GM10248 (cell line): ENCODE measurements at regions not wholly inside any gene's neighbourhood (a gene's known extent, or its start where the extent isn't known, plus 50 kb on each side); places are given as distances from the start of the nearest gene placed in this dataset.

ENCODE experiments used
- CTCF ChIA-PET: fragments of 300-600 bp; sonication (Branson Sonifier 250); formaldehyde crosslinking; extraction: SDS; loops from one replicate; lab custom pipeline; 2021; ENCODE audit warnings: antibody characterized with exemption; lab: Yijun Ruan, JAX
- POLR2A ChIA-PET: fragments of 350-650 bp; sonication (Branson Sonifier 250); formaldehyde crosslinking; extraction: SDS; loops from one replicate; lab custom pipeline; 2020; ENCODE audit warnings: antibody characterized with exemption; lab: Yijun Ruan, JAX
- DNase-seq: peaks from one replicate; pipeline ENCODE4 v3.0.0; 2012; ENCODE audit errors: extremely low spot score
- CTCF ChIP-seq: IDR thresholded peaks from 2 replicates; pipeline ENCODE4 v1.5.1; 2012; ENCODE audit warnings: mild to moderate bottlenecking, low read depth; ENCODE audit errors: extremely low read depth, missing control alignments, control extremely low read depth

DNA sequence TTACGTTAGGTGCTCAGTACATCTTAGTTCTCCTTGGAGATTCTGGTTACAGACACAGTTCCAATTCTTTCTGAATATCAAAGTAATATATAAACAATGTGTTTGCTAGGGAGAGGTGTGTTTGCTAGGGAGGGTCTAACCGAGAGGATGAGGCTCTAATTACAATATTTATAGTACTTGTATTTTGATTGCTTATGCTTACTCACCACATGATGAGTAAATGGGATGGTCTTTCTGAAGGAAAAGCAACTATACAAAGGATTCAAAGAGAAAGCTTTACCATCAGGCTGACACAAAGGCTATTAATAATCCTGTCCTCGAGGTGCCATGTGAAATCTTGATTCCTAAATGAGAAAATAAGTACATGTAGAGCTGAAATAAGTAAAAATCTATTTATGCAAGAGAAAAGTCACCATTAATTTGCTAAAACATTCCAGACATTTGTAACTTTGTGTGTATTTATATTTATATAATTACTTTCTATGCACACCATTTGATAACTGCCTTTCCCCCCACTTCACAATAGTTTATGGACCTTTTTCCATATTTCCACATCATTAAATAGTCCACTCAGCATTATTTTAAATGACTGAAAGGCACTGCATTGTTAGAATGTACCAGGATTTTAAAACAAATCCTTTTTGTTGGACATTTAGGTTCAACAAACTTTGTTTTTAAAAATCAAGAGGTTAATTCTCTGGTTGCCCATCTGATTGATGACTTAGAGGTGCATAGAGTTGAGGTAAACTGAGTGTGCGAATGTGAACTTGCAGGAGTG, 94.5 kb upstream of the FN1 start:
- no peak for DNase-seq
- ChIA-PET POLR2A (no interaction called here), CTCF (no interaction called here)
- TF ChIP-seq CTCF: no peak

- TF ChIP-seq CTCF: no peak
- DNase-seq: no peak
- ChIA-PET CTCF (no interaction called here), POLR2A (no interaction called here)
These were observed 93.4 kb upstream of the FN1 start for GRCh38 chr2:215529271-215529670.

DNA sequence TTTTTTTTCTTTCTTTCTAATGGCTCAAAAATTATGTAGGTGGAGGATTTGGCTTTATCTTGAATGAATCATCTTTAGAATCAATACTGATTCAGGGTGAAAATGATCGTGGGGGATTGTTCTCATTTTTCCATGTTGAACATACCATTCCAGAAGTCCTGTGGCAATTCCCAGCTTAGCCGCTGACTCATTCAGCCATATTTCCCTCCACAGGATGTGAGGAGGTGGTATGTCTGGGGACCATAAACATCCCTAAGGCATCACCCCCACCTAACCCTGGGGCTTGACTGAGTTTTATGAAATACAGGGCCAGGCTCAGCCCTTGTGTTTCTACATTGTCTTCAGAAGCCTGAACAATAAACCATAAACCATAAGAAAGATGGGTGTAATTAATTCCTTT, 92.7 kb upstream of the FN1 start:
- TF ChIP-seq CTCF: no peak
- CTCF ChIA-PET: no interaction called here
- POLR2A ChIA-PET: no interaction called here
- no peak for DNase-seq

- POLR2A ChIA-PET: no interaction called here
- no peak for TF ChIP-seq CTCF
- no peak for DNase-seq
- CTCF ChIA-PET: no interaction called here
These were observed 91.9 kb upstream of the FN1 start for GRCh38 chr2:215527736-215528135.

DNA sequence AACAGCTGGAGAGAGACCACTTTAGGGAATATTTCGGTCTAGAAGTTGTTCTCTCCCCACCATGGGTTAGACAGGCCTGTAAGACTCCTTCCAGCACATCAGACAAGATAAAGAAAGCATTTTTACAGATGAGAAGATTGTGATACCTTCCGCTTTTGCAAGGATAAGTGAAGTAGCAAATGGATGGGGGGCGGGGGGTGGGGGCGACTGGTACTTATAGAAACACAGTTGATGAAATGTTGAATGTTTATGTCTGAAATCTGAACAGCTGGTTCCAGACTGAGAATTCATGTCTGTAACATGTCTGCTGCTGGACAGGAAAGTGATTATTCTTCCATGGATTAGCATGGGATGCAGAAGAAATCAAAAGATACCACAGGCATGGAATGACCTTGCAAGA, 90.5 kb upstream of the FN1 start:
- POLR2A ChIA-PET: no interaction called here
- CTCF ChIA-PET: no interaction called here
- DNase-seq: no peak
- TF ChIP-seq CTCF: no peak

DNA sequence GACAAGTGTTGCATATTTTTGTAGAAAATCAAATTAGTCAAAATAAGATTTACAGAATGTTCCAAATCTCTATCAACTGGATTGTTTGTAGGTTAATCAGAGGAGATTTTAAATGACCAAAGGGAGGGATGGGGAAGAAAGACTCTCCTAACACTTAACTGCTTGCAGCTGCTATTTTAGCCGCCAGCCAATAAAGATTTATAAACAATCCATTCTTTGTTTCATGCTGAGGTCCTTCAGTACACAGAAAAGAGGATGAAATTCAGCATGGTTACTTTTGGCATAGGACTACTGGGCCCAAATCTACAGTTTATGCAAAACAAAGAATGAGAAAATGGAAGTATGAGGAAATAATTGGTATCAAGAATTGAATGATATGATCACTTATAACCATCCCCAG, 86.4 kb upstream of the FN1 start:
- DNase-seq: no peak
- POLR2A ChIA-PET: no interaction called here
- CTCF ChIA-PET: no interaction called here
- TF ChIP-seq CTCF: no peak
